ENCODE measurements at regions not wholly inside any gene's neighbourhood (a gene's known extent, or its start where the extent isn't known, plus 50 kb on each side); places are given as distances from the start of the nearest gene placed in this dataset.

- TF ChIP-seq ZNF114 (CRISPR knock-in tag; IDR thresholded peaks at IDR 0.05) (no peak), ZNF331 (CRISPR knock-in tag; IDR thresholded peaks at IDR 0.05; ENCODE audit: low read depth) (no peak), POLR2AphosphoS5 (IDR thresholded peaks at IDR 0.05; ENCODE audit: low read depth) (no peak), EZH2phosphoT487 (IDR thresholded peaks at IDR 0.05; ENCODE audit: unreplicated experiment) (no peak), REST (IDR thresholded peaks at IDR 0.05; ENCODE audit: unreplicated experiment) (no peak), NANOG (IDR thresholded peaks at IDR 0.05; ENCODE audit: borderline replicate concordance) (no peak)
Measured at GRCh38 chr7:13067036-13067435, 379.6 kb downstream of the ARL4A start (continued).

DNA sequence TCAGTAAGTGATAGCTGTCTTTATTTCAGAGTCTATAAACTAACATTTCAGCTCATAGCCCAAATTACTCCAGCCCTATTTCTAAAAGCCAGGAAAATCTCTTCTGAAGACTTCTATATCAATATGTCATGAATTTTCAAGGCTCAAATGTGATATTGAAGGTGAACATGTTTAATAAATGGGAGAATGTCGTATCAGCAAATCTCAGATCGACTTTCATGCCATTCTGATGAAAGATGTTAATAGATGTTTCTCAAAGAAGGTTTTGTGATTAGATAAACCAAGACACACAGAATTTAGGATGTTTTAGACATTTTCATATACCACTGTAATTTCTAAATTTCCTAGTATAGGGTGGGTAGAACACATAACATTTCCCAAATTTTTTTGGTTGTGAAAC is 380.6 kb downstream of the ARL4A start:
- no peak for ATAC-seq
- Histone ChIP-seq H3K4me1 (ENCODE audit: insufficient read depth) (no peaks in the 10 kb centered on the region), H2AFZ (no peak overlapping the region), H3K36me3 (ENCODE audit: insufficient read depth) (no peaks in the 10 kb centered on the region), H3K79me2 (replicated peaks; ENCODE audit: insufficient read depth) (no peaks in the 10 kb centered on the region), H3F3A (replicated peaks; ENCODE audit: low read depth) (no peaks in the 10 kb centered on the region), H3K9me2 (ENCODE audit: insufficient read depth) (no peaks in the 10 kb centered on the region), H3K4me2 (no peak overlapping the region), H3K4me3 (no peak overlapping the region), H4K20me1 (replicated peaks; ENCODE audit: insufficient read depth) (no peaks in the 10 kb centered on the region), H3K27ac (ENCODE audit: low read depth) (no peak overlapping the region), H3K27me3 (ENCODE audit: insufficient read depth) (no peaks in the 10 kb centered on the region)
- no peak overlapping the region for H3K4me3 Mint-ChIP-seq
- H3K36me3 Mint-ChIP-seq (ENCODE audit: low read depth): no peaks in the 10 kb centered on the region
- H3K27me3 Mint-ChIP-seq (ENCODE audit: insufficient read depth, low read depth, poor library complexity): no peaks in the 10 kb centered on the region
- H3K4me1 Mint-ChIP-seq: no peaks in the 10 kb centered on the region; the same call in 2 of the 3 replicates
- DNase-seq (ENCODE audit: low spot score): no peak
- H3K27ac Mint-ChIP-seq: no peak overlapping the region
- no peaks in the 10 kb centered on the region for H3K9me3 Mint-ChIP-seq
- TF ChIP-seq, protein P1, sequence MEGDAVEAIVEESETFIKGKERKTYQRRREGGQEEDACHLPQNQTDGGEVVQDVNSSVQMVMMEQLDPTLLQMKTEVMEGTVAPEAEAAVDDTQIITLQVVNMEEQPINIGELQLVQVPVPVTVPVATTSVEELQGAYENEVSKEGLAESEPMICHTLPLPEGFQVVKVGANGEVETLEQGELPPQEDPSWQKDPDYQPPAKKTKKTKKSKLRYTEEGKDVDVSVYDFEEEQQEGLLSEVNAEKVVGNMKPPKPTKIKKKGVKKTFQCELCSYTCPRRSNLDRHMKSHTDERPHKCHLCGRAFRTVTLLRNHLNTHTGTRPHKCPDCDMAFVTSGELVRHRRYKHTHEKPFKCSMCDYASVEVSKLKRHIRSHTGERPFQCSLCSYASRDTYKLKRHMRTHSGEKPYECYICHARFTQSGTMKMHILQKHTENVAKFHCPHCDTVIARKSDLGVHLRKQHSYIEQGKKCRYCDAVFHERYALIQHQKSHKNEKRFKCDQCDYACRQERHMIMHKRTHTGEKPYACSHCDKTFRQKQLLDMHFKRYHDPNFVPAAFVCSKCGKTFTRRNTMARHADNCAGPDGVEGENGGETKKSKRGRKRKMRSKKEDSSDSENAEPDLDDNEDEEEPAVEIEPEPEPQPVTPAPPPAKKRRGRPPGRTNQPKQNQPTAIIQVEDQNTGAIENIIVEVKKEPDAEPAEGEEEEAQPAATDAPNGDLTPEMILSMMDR (conservative IDR thresholded peaks at IDR 0.05; ENCODE audit: low read depth in 2 of 2): no peak
- TF ChIP-seq EZH2 (IDR thresholded peaks at IDR 0.05; ENCODE audit: low read depth, unreplicated experiment) (no peak), JUNB (IDR thresholded peaks at IDR 0.05; ENCODE audit: unreplicated experiment) (no peak), ZNF114 (CRISPR knock-in tag; IDR thresholded peaks at IDR 0.05) (no peak), STAT1 (IDR thresholded peaks at IDR 0.05; ENCODE audit: unreplicated experiment) (no peak), NANOG (IDR thresholded peaks at IDR 0.05; ENCODE audit: borderline replicate concordance) (no peak), CREB1 (CRISPR knock-in tag; IDR thresholded peaks at IDR 0.05; ENCODE audit: low read depth) (no peak), POLR2AphosphoS5 (IDR thresholded peaks at IDR 0.05; ENCODE audit: low read depth) (no peak), ZNF331 (CRISPR knock-in tag; IDR thresholded peaks at IDR 0.05; ENCODE audit: low read depth) (no peak), ETS1 (IDR thresholded peaks at IDR 0.05) (no peak)
- TF ChIP-seq, protein P2, sequence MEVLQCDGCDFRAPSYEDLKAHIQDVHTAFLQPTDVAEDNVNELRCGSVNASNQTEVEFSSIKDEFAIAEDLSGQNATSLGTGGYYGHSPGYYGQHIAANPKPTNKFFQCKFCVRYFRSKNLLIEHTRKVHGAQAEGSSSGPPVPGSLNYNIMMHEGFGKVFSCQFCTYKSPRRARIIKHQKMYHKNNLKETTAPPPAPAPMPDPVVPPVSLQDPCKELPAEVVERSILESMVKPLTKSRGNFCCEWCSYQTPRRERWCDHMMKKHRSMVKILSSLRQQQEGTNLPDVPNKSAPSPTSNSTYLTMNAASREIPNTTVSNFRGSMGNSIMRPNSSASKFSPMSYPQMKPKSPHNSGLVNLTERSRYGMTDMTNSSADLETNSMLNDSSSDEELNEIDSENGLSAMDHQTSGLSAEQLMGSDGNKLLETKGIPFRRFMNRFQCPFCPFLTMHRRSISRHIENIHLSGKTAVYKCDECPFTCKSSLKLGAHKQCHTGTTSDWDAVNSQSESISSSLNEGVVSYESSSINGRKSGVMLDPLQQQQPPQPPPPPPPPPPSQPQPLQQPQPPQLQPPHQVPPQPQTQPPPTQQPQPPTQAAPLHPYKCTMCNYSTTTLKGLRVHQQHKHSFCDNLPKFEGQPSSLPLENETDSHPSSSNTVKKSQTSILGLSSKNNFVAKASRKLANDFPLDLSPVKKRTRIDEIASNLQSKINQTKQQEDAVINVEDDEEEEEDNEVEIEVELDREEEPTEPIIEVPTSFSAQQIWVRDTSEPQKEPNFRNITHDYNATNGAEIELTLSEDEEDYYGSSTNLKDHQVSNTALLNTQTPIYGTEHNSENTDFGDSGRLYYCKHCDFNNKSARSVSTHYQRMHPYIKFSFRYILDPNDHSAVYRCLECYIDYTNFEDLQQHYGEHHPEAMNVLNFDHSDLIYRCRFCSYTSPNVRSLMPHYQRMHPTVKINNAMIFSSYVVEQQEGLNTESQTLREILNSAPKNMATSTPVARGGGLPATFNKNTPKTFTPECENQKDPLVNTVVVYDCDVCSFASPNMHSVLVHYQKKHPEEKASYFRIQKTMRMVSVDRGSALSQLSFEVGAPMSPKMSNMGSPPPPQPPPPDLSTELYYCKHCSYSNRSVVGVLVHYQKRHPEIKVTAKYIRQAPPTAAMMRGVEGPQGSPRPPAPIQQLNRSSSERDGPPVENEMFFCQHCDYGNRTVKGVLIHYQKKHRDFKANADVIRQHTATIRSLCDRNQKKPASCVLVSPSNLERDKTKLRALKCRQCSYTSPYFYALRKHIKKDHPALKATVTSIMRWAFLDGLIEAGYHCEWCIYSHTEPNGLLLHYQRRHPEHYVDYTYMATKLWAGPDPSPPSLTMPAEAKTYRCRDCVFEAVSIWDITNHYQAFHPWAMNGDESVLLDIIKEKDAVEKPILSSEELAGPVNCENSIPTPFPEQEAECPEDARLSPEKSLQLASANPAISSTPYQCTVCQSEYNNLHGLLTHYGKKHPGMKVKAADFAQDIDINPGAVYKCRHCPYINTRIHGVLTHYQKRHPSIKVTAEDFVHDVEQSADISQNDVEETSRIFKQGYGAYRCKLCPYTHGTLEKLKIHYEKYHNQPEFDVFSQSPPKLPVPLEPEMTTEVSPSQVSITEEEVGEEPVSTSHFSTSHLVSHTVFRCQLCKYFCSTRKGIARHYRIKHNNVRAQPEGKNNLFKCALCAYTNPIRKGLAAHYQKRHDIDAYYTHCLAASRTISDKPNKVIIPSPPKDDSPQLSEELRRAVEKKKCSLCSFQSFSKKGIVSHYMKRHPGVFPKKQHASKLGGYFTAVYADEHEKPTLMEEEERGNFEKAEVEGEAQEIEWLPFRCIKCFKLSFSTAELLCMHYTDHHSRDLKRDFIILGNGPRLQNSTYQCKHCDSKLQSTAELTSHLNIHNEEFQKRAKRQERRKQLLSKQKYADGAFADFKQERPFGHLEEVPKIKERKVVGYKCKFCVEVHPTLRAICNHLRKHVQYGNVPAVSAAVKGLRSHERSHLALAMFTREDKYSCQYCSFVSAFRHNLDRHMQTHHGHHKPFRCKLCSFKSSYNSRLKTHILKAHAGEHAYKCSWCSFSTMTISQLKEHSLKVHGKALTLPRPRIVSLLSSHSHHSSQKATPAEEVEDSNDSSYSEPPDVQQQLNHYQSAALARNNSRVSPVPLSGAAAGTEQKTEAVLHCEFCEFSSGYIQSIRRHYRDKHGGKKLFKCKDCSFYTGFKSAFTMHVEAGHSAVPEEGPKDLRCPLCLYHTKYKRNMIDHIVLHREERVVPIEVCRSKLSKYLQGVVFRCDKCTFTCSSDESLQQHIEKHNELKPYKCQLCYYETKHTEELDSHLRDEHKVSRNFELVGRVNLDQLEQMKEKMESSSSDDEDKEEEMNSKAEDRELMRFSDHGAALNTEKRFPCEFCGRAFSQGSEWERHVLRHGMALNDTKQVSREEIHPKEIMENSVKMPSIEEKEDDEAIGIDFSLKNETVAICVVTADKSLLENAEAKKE (CRISPR knock-in tag; IDR thresholded peaks at IDR 0.05): no peak

Measured in GM23338 (cell line).